HEK293 (cell line): ENCODE measurements at regions not wholly inside any gene's neighbourhood (a gene's known extent, or its start where the extent isn't known, plus 50 kb on each side); places are given as distances from the start of the nearest gene placed in this dataset.
"Not testable (repeated sequence)": the region's sequence is repeated elsewhere in the genome, so short reads cannot be mapped to it uniquely, and the experiment has no call there.

Source experiments
- ZBTB7A ChIP-seq: fragments of 450-650 bp; formaldehyde crosslinking; IDR thresholded peaks from 2 replicates; pipeline ENCODE4 v1.5.1; 2016; ENCODE audit warnings: low read depth, missing biosample characterization, missing genetic modification characterization
- ZNF133 ChIP-seq: fragments of 450-650 bp; formaldehyde crosslinking; IDR thresholded peaks from 2 replicates; pipeline ENCODE4 v1.5.1; 2016; ENCODE audit warnings: missing biosample characterization, missing genetic modification characterization
- ZNF677 ChIP-seq: fragments of 450-650 bp; IDR thresholded peaks from 2 replicates; pipeline ENCODE4 v1.5.0; 2018; ENCODE audit warnings: missing biosample characterization, mild to moderate bottlenecking, missing genetic modification characterization, moderate library complexity

DNA sequence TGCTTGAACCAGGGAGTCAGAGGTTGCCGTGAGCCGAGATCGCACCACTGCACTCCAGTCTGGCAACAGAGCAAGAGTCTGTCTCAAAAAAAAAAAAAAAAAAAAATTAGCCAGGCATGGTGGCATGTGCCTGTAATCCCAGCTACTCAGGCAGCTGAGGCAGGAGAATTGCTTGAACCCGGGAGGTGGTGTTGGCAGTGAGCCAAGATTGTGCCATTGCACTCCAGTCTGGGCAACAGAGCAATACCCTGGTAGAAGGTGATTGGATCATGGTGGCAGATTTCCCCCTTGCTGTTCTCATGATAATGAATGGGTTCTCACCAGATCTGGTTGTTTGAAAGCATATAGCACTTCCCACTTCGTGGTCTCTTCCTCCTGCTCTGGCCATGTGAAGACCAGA, 599.8 kb downstream of the POM121L12 start:
- not testable (repeated sequence) for TF ChIP-seq ZNF133 (tag by site-specific recombination); ZBTB7A; ZNF677 (tag by site-specific recombination)
